ENCODE measurements at regions not wholly inside any gene's neighbourhood (a gene's known extent, or its start where the extent isn't known, plus 50 kb on each side); places are given as distances from the start of the nearest gene placed in this dataset.

DNA sequence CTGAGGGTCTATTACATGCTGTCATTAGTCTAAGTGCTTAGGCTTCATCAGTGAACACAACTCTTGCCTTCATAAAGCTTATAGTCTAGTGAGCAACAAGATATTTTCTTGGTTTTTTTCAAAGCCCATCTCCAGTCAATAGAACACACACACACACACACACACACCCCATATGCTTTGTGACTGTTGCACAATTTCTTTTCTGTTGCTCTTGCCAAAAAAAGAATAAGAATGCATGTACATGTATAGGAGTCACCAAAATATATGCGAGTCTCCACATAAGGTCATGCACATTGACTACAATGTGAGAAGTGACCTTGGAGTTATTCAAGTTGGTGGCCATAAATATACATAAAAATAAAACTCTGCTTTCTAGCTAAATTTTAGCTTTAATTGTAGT, 351.5 kb upstream of the TLE4 start:
- Histone ChIP-seq H3K9me2 (replicated peaks; ENCODE audit: insufficient read depth, low read length) (no peaks in the 10 kb centered on the region), H3K79me2 (ENCODE audit: low read length) (no peaks in the 10 kb centered on the region), H3K9me3 (replicated peaks; ENCODE audit: insufficient read depth, low read length) (no peaks in the 10 kb centered on the region), H3K27me3 (replicated peaks; ENCODE audit: insufficient read depth, low read length) (no peaks in the 10 kb centered on the region), H3K9ac (ENCODE audit: low read length) (no peak overlapping the region), H3K4me3 (ENCODE audit: low read length) (no peak overlapping the region), H4K20me1 (ENCODE audit: insufficient read depth, low read length) (no peaks in the 10 kb centered on the region), H3K4me1 (ENCODE audit: low read length) (no peaks in the 10 kb centered on the region), H3K27ac (ENCODE audit: low read length) (no peak overlapping the region), H3K4me2 (ENCODE audit: low read depth, low read length) (no peak overlapping the region), H3K36me3 (replicated peaks; ENCODE audit: insufficient read depth, low read length) (no peaks in the 10 kb centered on the region), H3F3A (ENCODE audit: insufficient read depth, low read length) (no peaks in the 10 kb centered on the region), H2AFZ (ENCODE audit: low read length) (no peak overlapping the region)
- TF ChIP-seq, protein P1, sequence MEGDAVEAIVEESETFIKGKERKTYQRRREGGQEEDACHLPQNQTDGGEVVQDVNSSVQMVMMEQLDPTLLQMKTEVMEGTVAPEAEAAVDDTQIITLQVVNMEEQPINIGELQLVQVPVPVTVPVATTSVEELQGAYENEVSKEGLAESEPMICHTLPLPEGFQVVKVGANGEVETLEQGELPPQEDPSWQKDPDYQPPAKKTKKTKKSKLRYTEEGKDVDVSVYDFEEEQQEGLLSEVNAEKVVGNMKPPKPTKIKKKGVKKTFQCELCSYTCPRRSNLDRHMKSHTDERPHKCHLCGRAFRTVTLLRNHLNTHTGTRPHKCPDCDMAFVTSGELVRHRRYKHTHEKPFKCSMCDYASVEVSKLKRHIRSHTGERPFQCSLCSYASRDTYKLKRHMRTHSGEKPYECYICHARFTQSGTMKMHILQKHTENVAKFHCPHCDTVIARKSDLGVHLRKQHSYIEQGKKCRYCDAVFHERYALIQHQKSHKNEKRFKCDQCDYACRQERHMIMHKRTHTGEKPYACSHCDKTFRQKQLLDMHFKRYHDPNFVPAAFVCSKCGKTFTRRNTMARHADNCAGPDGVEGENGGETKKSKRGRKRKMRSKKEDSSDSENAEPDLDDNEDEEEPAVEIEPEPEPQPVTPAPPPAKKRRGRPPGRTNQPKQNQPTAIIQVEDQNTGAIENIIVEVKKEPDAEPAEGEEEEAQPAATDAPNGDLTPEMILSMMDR (IDR thresholded peaks at IDR 0.05; ENCODE audit: low read length), result no peak
- TF ChIP-seq EZH2 (optimal IDR thresholded peaks at IDR 0.05; ENCODE audit: low read depth, low read length) (no peak), EZH2phosphoT487 (IDR thresholded peaks at IDR 0.05; ENCODE audit: low read length) (no peak)
- no peak for DNase-seq

DNA sequence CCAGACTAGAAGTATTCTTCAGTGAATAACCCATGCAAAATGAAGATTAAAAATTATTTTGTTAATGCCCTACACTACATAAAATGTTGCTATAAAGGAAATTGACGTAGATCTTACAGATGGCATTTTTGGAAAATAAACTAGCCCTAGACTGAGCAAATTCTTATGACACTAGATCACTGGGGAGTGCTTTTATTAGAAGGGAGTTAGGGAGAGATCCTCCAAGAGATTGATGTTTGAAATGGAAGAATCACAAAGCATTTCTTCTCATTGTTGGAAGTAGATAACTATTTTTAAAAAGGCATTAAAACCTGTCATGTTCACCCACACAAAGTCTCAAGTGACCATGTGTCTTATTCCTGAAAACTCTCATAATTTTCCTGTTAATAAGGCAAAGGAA, 351.1 kb upstream of the TLE4 start:
- H3K4me1 ChIP-seq (ENCODE audit: low read length), result no peaks in the 10 kb centered on the region
- no peaks in the 10 kb centered on the region for H4K20me1 ChIP-seq (ENCODE audit: insufficient read depth, low read length)
- no peak overlapping the region for H3K4me3 ChIP-seq (ENCODE audit: low read length)
- no peak overlapping the region for H3K27ac ChIP-seq (ENCODE audit: low read length)
- TF ChIP-seq, protein P1 (IDR thresholded peaks at IDR 0.05; ENCODE audit: low read length), result no peak
- TF ChIP-seq EZH2 (optimal IDR thresholded peaks at IDR 0.05; ENCODE audit: low read depth, low read length) (no peak), EZH2phosphoT487 (IDR thresholded peaks at IDR 0.05; ENCODE audit: low read length) (no peak)
- no peaks in the 10 kb centered on the region for H3F3A ChIP-seq (ENCODE audit: insufficient read depth, low read length)
- no peaks in the 10 kb centered on the region for H3K36me3 ChIP-seq (replicated peaks; ENCODE audit: insufficient read depth, low read length)
- no peak for DNase-seq
- no peaks in the 10 kb centered on the region for H3K27me3 ChIP-seq (replicated peaks; ENCODE audit: insufficient read depth, low read length)
- no peak overlapping the region for H2AFZ ChIP-seq (ENCODE audit: low read length)
- H3K9ac ChIP-seq (ENCODE audit: low read length), result no peak overlapping the region
- no peaks in the 10 kb centered on the region for H3K9me3 ChIP-seq (replicated peaks; ENCODE audit: insufficient read depth, low read length)
- H3K4me2 ChIP-seq (ENCODE audit: low read depth, low read length), result no peak overlapping the region
- H3K9me2 ChIP-seq (replicated peaks; ENCODE audit: insufficient read depth, low read length), result no peaks in the 10 kb centered on the region
- no peaks in the 10 kb centered on the region for H3K79me2 ChIP-seq (ENCODE audit: low read length)

DNA sequence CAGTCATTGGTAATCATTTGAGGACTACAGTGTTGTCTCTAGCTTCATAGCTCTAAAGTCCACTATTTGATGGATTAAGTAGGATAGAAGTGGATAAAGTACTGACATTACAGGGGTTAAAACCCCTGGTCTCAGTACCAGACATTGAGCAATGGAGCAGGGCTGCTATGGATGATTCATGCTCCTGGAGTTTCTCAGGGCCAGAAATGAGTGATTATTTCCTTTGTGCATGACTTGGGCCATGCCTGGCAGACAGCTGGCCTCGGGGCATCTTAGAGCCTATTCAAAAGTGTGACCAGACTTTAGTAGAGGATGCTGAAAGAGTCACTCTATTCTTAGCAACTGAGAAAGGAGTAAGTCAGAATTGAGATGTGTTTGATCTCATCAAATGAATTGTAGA, 350.7 kb upstream of the TLE4 start:
- Histone ChIP-seq H3K79me2 (ENCODE audit: low read length) (no peaks in the 10 kb centered on the region), H3K4me3 (ENCODE audit: low read length) (no peak overlapping the region), H3K9ac (ENCODE audit: low read length) (no peak overlapping the region), H2AFZ (ENCODE audit: low read length) (no peak overlapping the region), H3F3A (ENCODE audit: insufficient read depth, low read length) (no peaks in the 10 kb centered on the region), H4K20me1 (ENCODE audit: insufficient read depth, low read length) (no peaks in the 10 kb centered on the region), H3K36me3 (replicated peaks; ENCODE audit: insufficient read depth, low read length) (no peaks in the 10 kb centered on the region), H3K4me1 (ENCODE audit: low read length) (no peaks in the 10 kb centered on the region), H3K9me2 (replicated peaks; ENCODE audit: insufficient read depth, low read length) (no peaks in the 10 kb centered on the region), H3K9me3 (replicated peaks; ENCODE audit: insufficient read depth, low read length) (no peaks in the 10 kb centered on the region), H3K27me3 (replicated peaks; ENCODE audit: insufficient read depth, low read length) (no peaks in the 10 kb centered on the region), H3K27ac (ENCODE audit: low read length) (no peak overlapping the region), H3K4me2 (ENCODE audit: low read depth, low read length) (no peak overlapping the region)
- TF ChIP-seq EZH2 (optimal IDR thresholded peaks at IDR 0.05; ENCODE audit: low read depth, low read length) (no peak), EZH2phosphoT487 (IDR thresholded peaks at IDR 0.05; ENCODE audit: low read length) (no peak)
- TF ChIP-seq, protein P1 (IDR thresholded peaks at IDR 0.05; ENCODE audit: low read length), result no peak
- DNase-seq, result no peak
